GM12891 (cell line): ENCODE measurements at regions not wholly inside any gene's neighbourhood (a gene's known extent, or its start where the extent isn't known, plus 50 kb on each side); places are given as distances from the start of the nearest gene placed in this dataset.

Experiments used
- POLR2A ChIP-seq: IDR thresholded peaks from 2 replicates; pipeline ENCODE4 v1.6.1; 2011; ENCODE audit warnings: low read depth, low read length, control low read depth
- POLR2AphosphoS5 ChIP-seq: IDR thresholded peaks from 2 replicates; pipeline ENCODE4 v1.6.1; 2011; ENCODE audit warnings: low read depth, low read length, control low read depth
- SPI1 ChIP-seq: IDR thresholded peaks from 2 replicates; pipeline ENCODE4 v1.6.1; 2011; ENCODE audit warnings: low read depth, low read length, control low read depth
- TAF1 ChIP-seq: IDR thresholded peaks from 2 replicates; pipeline ENCODE4 v1.6.1; 2011; ENCODE audit warnings: low read depth, low read length, control low read depth

- TF ChIP-seq TAF1 (no peak), POLR2AphosphoS5 (no peak), POLR2A (no peak), SPI1 (no peak)
These were observed 84.6 kb upstream of the IRF2 start for GRCh38 chr4:184558996-184559395.
